GM23338 (cell line): ENCODE measurements at regions not wholly inside any gene's neighbourhood (a gene's known extent, or its start where the extent isn't known, plus 50 kb on each side); places are given as distances from the start of the nearest gene placed in this dataset.

Experiments used
- CREB1 ChIP-seq: fragments of 250-450 bp; sonication (Bioruptor Pico); IDR thresholded peaks from 2 replicates; pipeline ENCODE4 v1.5.0; 2020; ENCODE audit warnings: low read depth, mild to moderate bottlenecking, moderate library complexity
- CTCF ChIP-seq, 2 experiments: fragments of 200-600 bp in 1 of 2; sonication (generic) in 1 of 2; conservative IDR thresholded peaks; 2 replicates each; pipeline versions ENCODE4 v1.5.1 to v1.6.1; 2016 to 2017; ENCODE audit warnings: antibody characterized with exemption in 2 of 2, low read depth in 2 of 2, mild to moderate bottlenecking in 2 of 2, moderate library complexity in 1 of 2
- ETS1 ChIP-seq: IDR thresholded peaks from 2 replicates; pipeline ENCODE4 v1.6.1; 2016; ENCODE audit warnings: antibody characterized with exemption
- EZH2 ChIP-seq: fragments of 200-600 bp; sonication (generic); IDR thresholded peaks from one replicate; pipeline ENCODE4 v1.8.0; 2017; ENCODE audit warnings: antibody characterized with exemption, mild to moderate bottlenecking, low read depth; ENCODE audit not compliant: unreplicated experiment
- EZH2phosphoT487 ChIP-seq: fragments of 200-600 bp; sonication (generic); IDR thresholded peaks from one replicate; pipeline ENCODE4 v1.8.1; 2018; ENCODE audit warnings: antibody characterized with exemption; ENCODE audit not compliant: unreplicated experiment
- JUNB ChIP-seq: IDR thresholded peaks from one replicate; pipeline ENCODE4 v1.6.1; 2016; ENCODE audit warnings: antibody characterized with exemption; ENCODE audit not compliant: unreplicated experiment
- NANOG ChIP-seq: IDR thresholded peaks from 2 replicates; pipeline ENCODE4 v1.6.1; 2016; ENCODE audit warnings: antibody characterized with exemption, borderline replicate concordance
- POLR2AphosphoS5 ChIP-seq: IDR thresholded peaks from 2 replicates; pipeline ENCODE4 v1.6.1; 2016; ENCODE audit warnings: antibody characterized with exemption, low read depth
- REST ChIP-seq: IDR thresholded peaks from one replicate; pipeline ENCODE4 v1.6.1; 2018; ENCODE audit warnings: antibody characterized with exemption; ENCODE audit not compliant: unreplicated experiment
- ZNF114 ChIP-seq: fragments of 250-450 bp; sonication (Bioruptor Pico); IDR thresholded peaks from 2 replicates; pipeline ENCODE4 v1.5.0; 2020; ENCODE audit warnings: mild to moderate bottlenecking, moderate library complexity
- ZNF331 ChIP-seq: fragments of 250-450 bp; sonication (Bioruptor Pico); IDR thresholded peaks from 2 replicates; pipeline ENCODE4 v1.5.0; 2020; ENCODE audit warnings: low read depth, mild to moderate bottlenecking, moderate library complexity
- ZNF462 ChIP-seq: fragments of 250-450 bp; sonication (Bioruptor Pico); IDR thresholded peaks from 2 replicates; pipeline ENCODE4 v1.5.0; 2020; ENCODE audit warnings: mild to moderate bottlenecking, moderate library complexity

- TF ChIP-seq ETS1, result no peak
- TF ChIP-seq CTCF (conservative IDR thresholded peaks at IDR 0.05; ENCODE audit: low read depth in 2 of 2), result no peak
- TF ChIP-seq ZNF462 (CRISPR knock-in tag), result no peak
- no peak for TF ChIP-seq POLR2AphosphoS5
- TF ChIP-seq EZH2, result no peak
- TF ChIP-seq EZH2phosphoT487, result no peak
- TF ChIP-seq ZNF114 (CRISPR knock-in tag), result no peak
- no peak for TF ChIP-seq REST
- no peak for TF ChIP-seq CREB1 (CRISPR knock-in tag)
- TF ChIP-seq JUNB, result no peak
- TF ChIP-seq ZNF331 (CRISPR knock-in tag), result no peak
- no peak for TF ChIP-seq NANOG
Measured at GRCh38 chr4:148589182-148589581, 147.0 kb upstream of the NR3C2 start.
